GM12878 (cell line): ENCODE measurements at regions not wholly inside any gene's neighbourhood (a gene's known extent, or its start where the extent isn't known, plus 50 kb on each side); places are given as distances from the start of the nearest gene placed in this dataset.

Source experiments
- NFIC ChIP-seq: IDR thresholded peaks from 2 replicates; pipeline ENCODE4 v1.6.1; 2012; ENCODE audit warnings: low read depth, mild to moderate bottlenecking, inconsistent platforms, low read length, moderate library complexity
- POLR2A ChIP-seq: IDR thresholded peaks from 2 replicates; pipeline ENCODE4 v1.6.1; 2011; ENCODE audit warnings: low read depth, mild to moderate bottlenecking, low read length
- POLR2AphosphoS5 ChIP-seq: IDR thresholded peaks from 2 replicates; pipeline ENCODE4 v1.6.1; 2011; ENCODE audit warnings: mild to moderate bottlenecking, low read length, inconsistent platforms
- TF ChIP-seq, protein P1 (sequence below), 3 experiments: IDR thresholded peaks in 2 of 3; conservative IDR thresholded peaks in 1 of 3; 2 replicates each; pipeline ENCODE4 v1.5.1; 2011; ENCODE audit warnings: low read depth in 3 of 3, low read length in 3 of 3, mild to moderate bottlenecking in 3 of 3, control low read depth in 2 of 3, moderate library complexity in 2 of 3, inconsistent platforms in 1 of 3, mixed read lengths in 1 of 3; ENCODE audit not compliant: control insufficient read depth in 2 of 3, insufficient read depth in 1 of 3; ENCODE audit errors: extremely low read depth in 1 of 3

GRCh38 chr18:55152801-55153200 is 193.5 kb upstream of the CCDC68 start:
- TF ChIP-seq POLR2A (no peak), POLR2AphosphoS5 (no peak), NFIC (no peak)
- TF ChIP-seq, protein P1, sequence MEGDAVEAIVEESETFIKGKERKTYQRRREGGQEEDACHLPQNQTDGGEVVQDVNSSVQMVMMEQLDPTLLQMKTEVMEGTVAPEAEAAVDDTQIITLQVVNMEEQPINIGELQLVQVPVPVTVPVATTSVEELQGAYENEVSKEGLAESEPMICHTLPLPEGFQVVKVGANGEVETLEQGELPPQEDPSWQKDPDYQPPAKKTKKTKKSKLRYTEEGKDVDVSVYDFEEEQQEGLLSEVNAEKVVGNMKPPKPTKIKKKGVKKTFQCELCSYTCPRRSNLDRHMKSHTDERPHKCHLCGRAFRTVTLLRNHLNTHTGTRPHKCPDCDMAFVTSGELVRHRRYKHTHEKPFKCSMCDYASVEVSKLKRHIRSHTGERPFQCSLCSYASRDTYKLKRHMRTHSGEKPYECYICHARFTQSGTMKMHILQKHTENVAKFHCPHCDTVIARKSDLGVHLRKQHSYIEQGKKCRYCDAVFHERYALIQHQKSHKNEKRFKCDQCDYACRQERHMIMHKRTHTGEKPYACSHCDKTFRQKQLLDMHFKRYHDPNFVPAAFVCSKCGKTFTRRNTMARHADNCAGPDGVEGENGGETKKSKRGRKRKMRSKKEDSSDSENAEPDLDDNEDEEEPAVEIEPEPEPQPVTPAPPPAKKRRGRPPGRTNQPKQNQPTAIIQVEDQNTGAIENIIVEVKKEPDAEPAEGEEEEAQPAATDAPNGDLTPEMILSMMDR (IDR thresholded peaks at IDR 0.05 in 2 of 3, conservative IDR thresholded peaks at IDR 0.05 in 1 of 3; ENCODE audit: control insufficient read depth in 2 of 3, extremely low read depth in 1 of 3, insufficient read depth in 1 of 3, low read depth in 3 of 3, low read length in 3 of 3) = no peak
